CD4-positive, alpha-beta T cell (primary cell): ENCODE measurements at regions not wholly inside any gene's neighbourhood (a gene's known extent, or its start where the extent isn't known, plus 50 kb on each side); places are given as distances from the start of the nearest gene placed in this dataset.
"Not testable (repeated sequence)": the region's sequence is repeated elsewhere in the genome, so short reads cannot be mapped to it uniquely, and the experiment has no call there.

Experiments used
- ATAC-seq: fragments of 200-7000 bp; cut with Tn5 transposase; one replicate; pipeline ENCODE4 v1.10.0; 2022; ENCODE audit warnings: mild to moderate bottlenecking; ENCODE audit not compliant: poor library complexity
- CTCF ChIA-PET: fragments of 350-600 bp; sonication (Branson Sonifier 250); formaldehyde crosslinking; loops from one replicate; lab custom pipeline; 2021; ENCODE audit warnings: antibody characterized with exemption, inconsistent platforms; lab: Charles Lee
- POLR2A ChIA-PET: fragments of 350-600 bp; sonication (Branson Sonifier 250); formaldehyde crosslinking; loops from one replicate; lab custom pipeline; 2021; ENCODE audit warnings: antibody characterized with exemption, inconsistent platforms; lab: Charles Lee
- DNase-seq, 14 experiments: peaks; one replicate each; pipeline ENCODE4 v3.0.0-alpha.2; 2013 to 2020; ENCODE audit warnings: mixed read lengths in 2 of 14
- H3K27ac ChIP-seq, 2 donors: one replicate each; pipeline versions ENCODE4 v1.5.1 to v1.7.0; 2013; ENCODE audit warnings: low read length in 2 of 2, low read depth in 1 of 2, mild to moderate bottlenecking in 1 of 2
- H3K27me3 ChIP-seq, 2 experiments: 1 replicate in 1 of 2; 2 replicates in 1 of 2; pipeline versions ENCODE4 v1.6.1 to v1.7.0; 2013; ENCODE audit warnings: low read length in 2 of 2, control low read depth in 1 of 2, mild to moderate bottlenecking in 1 of 2, moderate library complexity in 1 of 2; ENCODE audit not compliant: insufficient read depth in 2 of 2, control insufficient read depth in 1 of 2
- H3K36me3 ChIP-seq: one replicate; pipeline ENCODE4 v1.6.1; 2013; ENCODE audit warnings: low read length, control low read depth; ENCODE audit not compliant: insufficient read depth
- H3K4me1 ChIP-seq: one replicate; pipeline ENCODE4 v1.6.1; 2013; ENCODE audit warnings: low read length, control low read depth; ENCODE audit not compliant: insufficient read depth
- H3K4me3 ChIP-seq: one replicate; pipeline ENCODE4 v1.5.1; 2013; ENCODE audit warnings: mild to moderate bottlenecking, low read length, moderate library complexity
- H3K9me3 ChIP-seq, 2 experiments: 1 replicate in 1 of 2; 2 replicates in 1 of 2; pipeline versions ENCODE4 v1.6.1 to v1.7.0; 2013; ENCODE audit warnings: low read length in 2 of 2, mild to moderate bottlenecking in 2 of 2, control low read depth in 1 of 2, moderate library complexity in 1 of 2; ENCODE audit not compliant: control insufficient read depth in 1 of 2, insufficient read depth in 1 of 2
- H3K27ac Mint-ChIP-seq: one replicate; pipeline ENCODE4 v1.8.0; 2020; ENCODE audit warnings: mixed read lengths
- H3K27me3 Mint-ChIP-seq: one replicate; pipeline ENCODE4 v1.8.0; 2021; ENCODE audit warnings: mixed read lengths
- H3K36me3 Mint-ChIP-seq: one replicate; pipeline ENCODE4 v1.8.0; 2021; ENCODE audit warnings: low read depth, mixed read lengths
- H3K4me1 Mint-ChIP-seq: one replicate; pipeline ENCODE4 v1.8.0; 2021; ENCODE audit warnings: low read depth, mixed read lengths
- H3K4me3 Mint-ChIP-seq: one replicate; pipeline ENCODE4 v1.8.0; 2020; ENCODE audit warnings: mild to moderate bottlenecking, mixed read lengths
- H3K9me3 Mint-ChIP-seq: one replicate; pipeline ENCODE4 v1.8.0; 2020; ENCODE audit warnings: mixed read lengths
- intact Hi-C, 2 experiments: fragments of 100-400 bp; cut with DNase I in 1 of 2; cut with micrococcal nuclease in 1 of 2; formaldehyde crosslinking; loops; one replicate each; pipeline versions ENCODE4 v1.15.1 to v1.9.0; 2023 to 2025; cut with DNase I, micrococcal nuclease

DNA sequence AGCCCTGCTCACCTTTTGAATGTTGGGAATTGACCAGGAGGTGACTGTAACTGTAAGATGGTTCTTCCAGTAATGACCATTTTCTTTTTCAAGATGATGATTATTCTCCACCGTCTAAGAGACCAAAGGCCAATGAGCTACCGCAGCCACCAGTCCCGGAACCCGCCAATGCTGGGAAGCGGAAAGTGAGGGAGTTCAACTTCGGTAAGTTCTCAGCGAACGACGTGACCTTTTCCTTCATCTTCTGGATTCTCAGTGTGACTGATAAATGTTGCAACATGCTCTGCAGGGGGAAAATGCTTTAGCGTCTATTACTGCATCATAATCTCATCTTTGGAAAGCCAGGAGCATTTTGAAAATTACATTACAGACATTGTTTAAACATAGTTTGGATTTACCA lies 89.5 kb upstream of the SPDYE9 start:
- ATAC-seq, DNase-seq, H3K4me3 Mint-ChIP-seq, H3K9me3 ChIP-seq, H3K27me3 Mint-ChIP-seq, CTCF ChIA-PET, H3K4me1 ChIP-seq, intact Hi-C loops, POLR2A ChIA-PET, H3K9me3 Mint-ChIP-seq, H3K4me3 ChIP-seq, H3K4me1 Mint-ChIP-seq, H3K27ac Mint-ChIP-seq, H3K36me3 ChIP-seq, H3K27me3 ChIP-seq, H3K27ac ChIP-seq, H3K36me3 Mint-ChIP-seq: not testable (repeated sequence)

DNA sequence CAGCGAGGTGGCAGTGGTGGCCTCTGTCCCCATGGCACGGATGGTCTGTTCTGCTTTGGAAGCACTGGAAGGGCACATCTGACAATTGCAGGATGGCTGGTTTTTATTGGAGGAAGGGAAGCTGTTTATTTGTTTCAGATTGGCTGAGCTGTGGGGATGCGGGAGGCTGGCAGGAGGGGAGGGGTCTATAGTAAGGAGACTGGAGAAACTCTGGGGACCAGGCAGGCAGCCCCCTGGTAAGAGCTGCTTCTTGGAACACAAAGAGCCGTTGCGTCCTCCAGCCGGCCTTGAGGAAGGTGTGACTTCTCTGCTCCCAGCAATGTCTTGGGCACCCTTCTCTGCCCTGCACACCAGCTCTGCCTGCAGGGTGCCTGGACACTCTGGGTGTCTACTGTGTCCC lies 85.1 kb upstream of the SPDYE9 start:
- H3K4me3 ChIP-seq, H3K36me3 Mint-ChIP-seq, H3K4me1 ChIP-seq, H3K9me3 Mint-ChIP-seq, H3K36me3 ChIP-seq, CTCF ChIA-PET, H3K27ac ChIP-seq, H3K27me3 ChIP-seq, H3K4me3 Mint-ChIP-seq, intact Hi-C loops, H3K27me3 Mint-ChIP-seq, H3K9me3 ChIP-seq, H3K4me1 Mint-ChIP-seq, DNase-seq, H3K27ac Mint-ChIP-seq, ATAC-seq, POLR2A ChIA-PET: not testable (repeated sequence)

DNA sequence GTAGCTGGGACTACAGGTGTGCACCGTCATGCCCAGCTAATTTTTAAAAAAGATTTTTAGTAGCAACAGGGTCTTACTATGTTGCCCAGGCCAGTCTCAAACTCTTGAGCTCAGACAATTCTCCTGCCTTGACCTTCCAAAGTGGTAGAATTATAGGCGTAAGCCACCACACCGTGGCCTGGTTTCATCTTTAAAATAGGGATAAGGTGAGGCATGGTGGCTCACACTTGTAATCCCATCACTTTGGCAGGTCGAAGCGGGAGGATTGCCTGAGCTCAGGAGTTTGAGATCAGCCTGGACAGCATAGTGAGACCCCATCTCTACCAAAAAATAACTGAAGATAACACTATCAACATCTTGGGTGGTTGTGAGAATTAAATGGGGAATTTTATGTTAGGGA lies 84.6 kb upstream of the SPDYE9 start:
- H3K4me1 ChIP-seq, H3K9me3 Mint-ChIP-seq, H3K4me3 Mint-ChIP-seq, DNase-seq, POLR2A ChIA-PET, intact Hi-C loops, H3K27me3 ChIP-seq, H3K4me3 ChIP-seq, H3K27ac ChIP-seq, CTCF ChIA-PET, H3K9me3 ChIP-seq, H3K36me3 ChIP-seq, H3K27ac Mint-ChIP-seq, H3K36me3 Mint-ChIP-seq, ATAC-seq, H3K4me1 Mint-ChIP-seq, H3K27me3 Mint-ChIP-seq: not testable (repeated sequence)

DNA sequence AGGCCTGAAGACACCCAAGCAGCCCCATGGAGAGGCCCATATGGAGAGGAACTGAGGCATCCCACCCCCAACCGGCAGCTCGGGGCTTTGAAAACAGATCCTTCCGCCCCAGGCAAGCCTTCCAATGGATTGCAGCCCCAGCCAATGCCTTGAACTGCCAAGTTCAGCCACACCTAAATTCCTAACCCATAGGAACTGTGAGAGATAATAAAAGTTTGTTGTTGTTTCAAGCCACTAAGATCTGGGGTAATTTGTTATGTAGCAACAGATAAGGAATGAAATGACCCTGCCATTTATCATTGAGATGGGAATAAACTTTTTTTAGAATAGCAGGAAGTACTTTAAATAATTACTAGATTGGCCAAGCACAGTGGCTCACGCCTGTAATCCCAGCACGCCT lies 80.3 kb upstream of the SPDYE9 start:
- H3K27me3 Mint-ChIP-seq, H3K4me1 ChIP-seq, H3K4me1 Mint-ChIP-seq, H3K9me3 Mint-ChIP-seq, intact Hi-C loops, H3K4me3 ChIP-seq, DNase-seq, H3K36me3 ChIP-seq, H3K27me3 ChIP-seq, H3K27ac ChIP-seq, H3K36me3 Mint-ChIP-seq, ATAC-seq, H3K9me3 ChIP-seq, H3K27ac Mint-ChIP-seq, H3K4me3 Mint-ChIP-seq, POLR2A ChIA-PET, CTCF ChIA-PET: not testable (repeated sequence)

DNA sequence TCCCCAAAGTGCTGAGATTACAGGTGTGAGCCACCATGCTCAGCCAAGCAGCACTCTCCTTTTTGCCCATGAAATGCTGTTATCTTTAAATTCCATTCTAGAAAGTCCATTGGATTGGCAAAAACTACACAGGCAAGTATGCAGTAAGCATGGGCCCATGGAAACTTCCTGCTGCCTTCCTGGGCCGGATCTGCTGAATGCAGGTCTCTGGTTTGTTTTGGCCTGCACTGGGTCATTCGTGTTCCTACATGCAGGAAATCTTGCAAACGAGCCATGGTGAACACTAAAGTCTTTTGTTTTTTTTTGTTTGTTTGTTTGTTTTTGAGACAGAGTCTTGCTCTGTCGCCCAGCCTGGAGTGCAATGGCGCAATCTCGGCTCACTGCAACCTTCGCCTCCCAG lies 76.8 kb upstream of the SPDYE9 start:
- H3K27ac ChIP-seq, H3K27ac Mint-ChIP-seq, H3K9me3 Mint-ChIP-seq, H3K4me3 ChIP-seq, H3K4me1 ChIP-seq, H3K36me3 ChIP-seq, H3K36me3 Mint-ChIP-seq, H3K4me1 Mint-ChIP-seq, ATAC-seq, H3K4me3 Mint-ChIP-seq, CTCF ChIA-PET, H3K27me3 Mint-ChIP-seq, POLR2A ChIA-PET, DNase-seq, H3K27me3 ChIP-seq, H3K9me3 ChIP-seq, intact Hi-C loops: not testable (repeated sequence)

DNA sequence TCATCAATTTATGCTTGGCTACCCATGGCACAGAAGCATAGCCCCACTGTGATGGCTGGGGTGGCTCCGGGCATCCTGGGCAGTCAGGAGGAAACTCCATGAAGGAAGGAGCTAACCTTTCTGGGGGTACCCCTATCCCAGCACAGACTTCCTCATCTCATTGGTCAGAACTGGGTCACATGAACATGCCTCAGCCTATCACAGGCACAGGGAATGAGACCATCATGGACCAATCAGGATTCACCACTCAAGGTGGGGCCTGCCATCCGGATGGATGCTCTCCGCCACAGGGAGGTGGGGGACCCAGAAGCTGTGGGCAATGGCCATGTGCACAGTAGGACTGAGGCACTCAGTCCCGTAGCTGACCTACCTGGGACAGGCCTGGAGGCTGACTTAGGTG lies 75.9 kb upstream of the SPDYE9 start:
- H3K27me3 Mint-ChIP-seq, CTCF ChIA-PET, H3K27ac ChIP-seq, H3K27me3 ChIP-seq, H3K36me3 Mint-ChIP-seq, H3K9me3 ChIP-seq, H3K4me3 Mint-ChIP-seq, ATAC-seq, H3K4me1 Mint-ChIP-seq, DNase-seq, H3K27ac Mint-ChIP-seq, H3K4me1 ChIP-seq, intact Hi-C loops, POLR2A ChIA-PET, H3K9me3 Mint-ChIP-seq, H3K36me3 ChIP-seq, H3K4me3 ChIP-seq: not testable (repeated sequence)

DNA sequence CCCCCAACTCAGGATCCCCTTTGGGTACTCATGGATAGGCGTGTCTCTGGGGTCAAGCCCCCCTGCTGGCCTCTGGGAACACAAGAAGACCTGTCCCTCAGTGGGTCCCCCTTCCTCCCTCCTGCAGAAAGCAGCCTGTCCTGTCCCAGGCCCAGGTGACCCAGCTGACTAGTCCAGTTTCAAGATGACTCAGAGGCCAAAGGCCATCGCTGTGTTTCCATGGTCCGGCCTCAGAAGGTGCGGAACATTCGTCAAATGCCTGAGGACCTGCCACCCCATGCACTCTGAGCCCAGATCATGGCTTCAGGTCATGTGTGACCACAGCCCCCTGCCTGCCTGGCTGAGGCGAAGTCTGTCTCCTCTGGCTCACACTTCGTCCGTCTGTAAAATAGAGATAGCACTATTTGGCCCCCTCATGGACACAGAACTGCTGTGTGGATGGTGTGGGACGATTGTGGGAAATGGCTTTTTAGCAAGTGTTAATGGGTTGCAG lies 71.4 kb upstream of the SPDYE9 start:
- H3K4me1 Mint-ChIP-seq, H3K27me3 Mint-ChIP-seq, H3K4me1 ChIP-seq, H3K27ac Mint-ChIP-seq, H3K4me3 Mint-ChIP-seq, H3K27me3 ChIP-seq, H3K36me3 Mint-ChIP-seq, intact Hi-C loops, ATAC-seq, CTCF ChIA-PET, POLR2A ChIA-PET, H3K36me3 ChIP-seq, H3K9me3 ChIP-seq, DNase-seq, H3K27ac ChIP-seq, H3K4me3 ChIP-seq, H3K9me3 Mint-ChIP-seq: not testable (repeated sequence)
